Testis (tissue), 2 donors: ENCODE measurements at regions not wholly inside any gene's neighbourhood (a gene's known extent, or its start where the extent isn't known, plus 50 kb on each side); places are given as distances from the start of the nearest gene placed in this dataset.
"Not testable (repeated sequence)": the region's sequence is repeated elsewhere in the genome, so short reads cannot be mapped to it uniquely, and the experiment has no call there.

ENCODE experiments used
- DNase-seq: peaks from one replicate; pipeline ENCODE4 v3.0.0-alpha.2; 2019
- H3K27ac ChIP-seq, 2 donors: fragments of 200-600 bp; sonication (generic); one replicate each; pipeline ENCODE4 v1.5.1; 2019
- H3K27me3 ChIP-seq: fragments of 200-600 bp; sonication (generic); one replicate; pipeline ENCODE4 v1.5.1; 2019
- H3K36me3 ChIP-seq: fragments of 200-600 bp; sonication (generic); one replicate; pipeline ENCODE4 v1.5.1; 2017; ENCODE audit warnings: low read depth; ENCODE audit errors: missing control alignments
- H3K4me1 ChIP-seq: fragments of 200-600 bp; sonication (generic); one replicate; pipeline ENCODE4 v1.5.1; 2019
- H3K4me3 ChIP-seq, 2 donors: fragments of 200-600 bp; sonication (generic); one replicate each; pipeline ENCODE4 v1.5.1; 2017 to 2019
- H3K9me3 ChIP-seq: fragments of 200-600 bp; sonication (generic); one replicate; pipeline ENCODE4 v1.5.1; 2017
- CTCF ChIP-seq, 3 experiments: fragments of 450-650 bp in 2 of 3; fragments of 200-600 bp in 1 of 3; sonication (generic) in 1 of 3; IDR thresholded peaks; one replicate each; pipeline ENCODE4 v1.5.1; 2016 to 2019; ENCODE audit warnings: antibody characterized with exemption in 3 of 3, mild to moderate bottlenecking in 2 of 3, moderate library complexity in 1 of 3
- POLR2A ChIP-seq: fragments of 450-650 bp; IDR thresholded peaks from one replicate; pipeline ENCODE4 v1.6.1; 2017; ENCODE audit warnings: antibody characterized with exemption, mild to moderate bottlenecking, moderate library complexity
- WGBS, 2 donors: methylation state at CpG; one replicate each; pipeline ENCODE4 v1.1.5; 2018; 5-methylcytosine and 5-hydroxymethylcytosine counted together
- intact Hi-C: fragments of 100-400 bp; cut with DNase I; formaldehyde crosslinking; loops from one replicate; pipeline ENCODE4 v1.15.1; 2023; ENCODE audit warnings: low total_unique reads

GRCh38 chr9:80775530-80775929 is 913.8 kb downstream of the TLE1 start:
- Histone ChIP-seq H3K36me3 (no peaks in the 10 kb centered on the region), H3K4me1 (no peaks in the 10 kb centered on the region), H3K9me3 (no peaks in the 10 kb centered on the region), H3K4me3 (no peak overlapping the region), H3K27ac (no peak overlapping the region), H3K27me3 (no peaks in the 10 kb centered on the region)
- WGBS, 2 donors: 96 to 98% methylated on average over 2 of the region's 2 CpGs
- TF ChIP-seq POLR2A (no peak), CTCF (IDR thresholded peaks at IDR 0.05) (no peak)
- DNase-seq: no peak
- intact Hi-C loops: no loop called here

- no peak overlapping the region for H3K27ac ChIP-seq
- no peaks in the 10 kb centered on the region for H3K4me1 ChIP-seq
- 77 to 83% methylated on average over 6 of the region's 6 CpGs for WGBS, 2 donors
- no peaks in the 10 kb centered on the region for H3K9me3 ChIP-seq
- no peaks in the 10 kb centered on the region for H3K36me3 ChIP-seq
- H3K27me3 ChIP-seq: no peaks in the 10 kb centered on the region
- no peak overlapping the region for H3K4me3 ChIP-seq
- intact Hi-C loops: no loop called here
- TF ChIP-seq CTCF (IDR thresholded peaks at IDR 0.05) (no peak), POLR2A (no peak)
- DNase-seq: no peak
Measured at GRCh38 chr9:80771555-80772347, 917.6 kb downstream of the TLE1 start.

GRCh38 chr9:80763536-80763935 is 925.8 kb downstream of the TLE1 start:
- H3K27me3 ChIP-seq: no peaks in the 10 kb centered on the region
- intact Hi-C loops: no loop called here
- TF ChIP-seq CTCF (IDR thresholded peaks at IDR 0.05): no peak
- no peak for TF ChIP-seq POLR2A
- H3K4me3 ChIP-seq: no peak overlapping the region
- no peak overlapping the region for H3K27ac ChIP-seq
- H3K9me3 ChIP-seq: no peaks in the 10 kb centered on the region
- no peak for DNase-seq
- H3K4me1 ChIP-seq: no peaks in the 10 kb centered on the region
- 34 to 42% methylated on average over 4 of the region's 4 CpGs for WGBS, 2 donors
- no peaks in the 10 kb centered on the region for H3K36me3 ChIP-seq

- Histone ChIP-seq H3K27ac (no peak overlapping the region), H3K36me3 (no peaks in the 10 kb centered on the region), H3K9me3 (no peaks in the 10 kb centered on the region), H3K4me3 (no peak overlapping the region), H3K27me3 (no peaks in the 10 kb centered on the region), H3K4me1 (no peaks in the 10 kb centered on the region)
- WGBS, 2 donors: 73 to 80% methylated on average over 2 of the region's 2 CpGs
- no peak for DNase-seq
- TF ChIP-seq POLR2A (no peak), CTCF (IDR thresholded peaks at IDR 0.05) (no peak)
- intact Hi-C loops: no loop called here
Measured at GRCh38 chr9:80755586-80755985, 933.8 kb downstream of the TLE1 start.

- intact Hi-C loops, H3K4me1 ChIP-seq, H3K36me3 ChIP-seq, H3K4me3 ChIP-seq, H3K9me3 ChIP-seq, H3K27ac ChIP-seq, DNase-seq, H3K27me3 ChIP-seq: not testable (repeated sequence)
- 62 to 76% methylated on average over 5 to 16 of the region's 17 CpGs for WGBS, 2 donors
Measured at GRCh38 chr9:80747056-80747455, 942.3 kb downstream of the TLE1 start.
